GM21447 (cell line): ENCODE measurements at regions not wholly inside any gene's neighbourhood (a gene's known extent, or its start where the extent isn't known, plus 50 kb on each side); places are given as distances from the start of the nearest gene placed in this dataset.
"Not testable (repeated sequence)": the region's sequence is repeated elsewhere in the genome, so short reads cannot be mapped to it uniquely, and the experiment has no call there.

ENCODE experiments used
- ATAC-seq: cut with Tn5 transposase; IDR thresholded peaks from one replicate; pipeline ENCODE4 v1.9.1; 2021; ENCODE audit not compliant: unreplicated experiment

DNA sequence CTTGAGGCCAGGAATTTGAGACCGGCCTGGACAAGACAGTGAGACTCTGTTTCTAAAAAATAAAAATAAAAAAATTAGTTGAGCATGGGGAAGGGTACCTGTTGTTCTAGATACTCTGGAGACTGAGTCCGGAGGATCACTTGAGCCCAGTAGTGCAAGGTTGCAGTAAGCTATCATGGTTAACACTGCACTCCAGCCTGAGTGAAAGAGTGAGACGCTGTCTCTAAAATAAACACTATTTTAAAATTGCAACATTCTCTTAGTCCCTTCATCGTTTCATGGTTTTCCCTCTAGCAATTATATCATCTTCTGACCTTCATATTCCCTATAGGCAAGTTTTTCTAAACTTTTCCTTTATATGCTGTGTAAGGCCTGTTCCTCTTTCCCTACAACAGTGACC, 248.5 kb downstream of the VAPA start:
- ATAC-seq: no peak

DNA sequence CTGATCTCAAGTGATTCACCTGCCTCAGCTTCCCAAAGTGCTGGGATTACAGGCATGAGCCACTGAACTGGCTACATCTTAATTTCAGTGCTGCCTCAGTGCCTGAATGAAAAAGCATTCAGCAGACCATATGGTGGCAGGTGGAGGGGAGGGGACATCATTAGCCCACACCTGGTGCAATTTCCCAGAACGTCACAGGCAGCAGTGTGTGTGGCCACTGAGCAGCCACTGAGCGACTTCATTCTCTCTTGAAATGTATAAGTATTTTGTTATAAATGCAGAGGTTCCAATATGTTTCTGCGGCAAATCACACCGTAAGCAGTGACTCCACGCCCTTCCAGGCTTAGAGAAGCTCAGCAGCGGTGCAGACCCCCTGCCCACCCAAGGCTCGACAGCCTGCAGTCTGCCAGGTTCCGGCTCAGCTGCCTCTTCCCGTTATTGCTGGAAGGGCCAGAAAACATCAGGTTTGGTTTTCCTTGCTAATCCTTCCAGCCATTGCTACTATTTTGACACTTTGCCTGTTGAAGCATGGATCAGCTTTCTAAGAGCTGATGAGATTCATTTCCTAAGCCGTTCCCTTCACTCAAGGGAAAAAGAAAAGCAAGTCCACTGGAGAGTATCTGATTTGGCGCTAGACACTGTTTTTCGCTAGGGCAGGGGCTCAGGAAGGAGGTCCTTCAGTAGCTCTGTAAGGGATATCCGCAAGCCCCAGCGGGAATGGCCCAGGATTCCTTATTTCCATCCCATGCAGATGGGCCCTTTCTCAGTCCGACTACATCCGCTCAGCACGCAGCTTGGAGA, 250.7 kb downstream of the VAPA start:
- ATAC-seq: no peak

DNA sequence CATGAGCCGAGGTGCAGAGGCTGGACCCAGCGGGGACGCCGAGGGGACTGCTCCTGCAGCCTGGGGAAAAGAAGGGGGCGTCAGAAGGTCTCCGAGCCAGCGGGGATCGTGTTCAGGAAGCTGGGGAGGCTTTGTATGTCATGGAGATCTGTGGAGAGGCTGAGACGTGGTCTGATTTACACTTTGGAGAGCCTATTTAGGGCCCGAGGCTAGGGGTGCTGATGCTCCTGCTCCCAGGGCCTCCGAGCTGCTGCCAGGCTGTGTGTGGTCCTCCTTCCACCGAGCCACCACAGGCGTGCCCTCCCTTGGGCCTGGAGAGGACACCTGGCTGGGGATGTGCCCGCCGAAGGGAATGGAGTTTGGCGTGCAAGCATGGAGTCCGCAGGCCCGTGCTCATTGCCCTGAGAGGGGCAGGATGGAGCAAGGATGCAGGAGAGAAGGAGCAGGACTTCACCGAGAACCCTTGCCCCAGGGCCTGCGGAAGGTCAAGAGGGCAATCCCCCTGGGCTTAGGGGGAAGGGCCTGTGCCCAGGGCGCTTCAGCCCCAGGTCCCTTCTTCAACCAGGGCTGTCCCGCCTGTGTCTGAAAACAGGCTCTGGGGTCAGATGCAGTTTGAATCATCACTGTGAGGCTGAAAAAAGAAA, 252.5 kb downstream of the VAPA start:
- ATAC-seq: no peak

DNA sequence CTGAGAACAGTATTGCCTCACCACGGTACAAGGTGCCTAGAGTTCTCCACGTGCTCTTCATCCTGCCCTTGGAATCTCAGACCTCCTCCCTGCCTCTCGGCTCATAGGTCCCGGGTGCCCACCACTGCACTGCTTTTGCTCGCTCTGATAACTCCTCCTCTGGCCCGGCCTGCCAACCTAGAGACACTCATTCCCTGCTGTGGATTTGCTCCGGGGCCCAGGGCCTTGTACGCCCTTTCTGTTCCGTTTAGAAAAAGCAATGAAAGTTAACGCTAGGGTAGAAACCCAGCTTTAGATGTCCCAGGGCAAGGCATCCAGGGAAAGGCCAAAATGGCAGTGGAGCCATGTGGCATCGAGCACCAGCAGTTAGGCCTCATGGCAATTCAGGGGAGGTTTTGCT, 253.9 kb downstream of the VAPA start:
- no peak for ATAC-seq

- no peak for ATAC-seq
Observed at GRCh38 chr18:10168477-10168876, 254.7 kb downstream of the VAPA start.

DNA sequence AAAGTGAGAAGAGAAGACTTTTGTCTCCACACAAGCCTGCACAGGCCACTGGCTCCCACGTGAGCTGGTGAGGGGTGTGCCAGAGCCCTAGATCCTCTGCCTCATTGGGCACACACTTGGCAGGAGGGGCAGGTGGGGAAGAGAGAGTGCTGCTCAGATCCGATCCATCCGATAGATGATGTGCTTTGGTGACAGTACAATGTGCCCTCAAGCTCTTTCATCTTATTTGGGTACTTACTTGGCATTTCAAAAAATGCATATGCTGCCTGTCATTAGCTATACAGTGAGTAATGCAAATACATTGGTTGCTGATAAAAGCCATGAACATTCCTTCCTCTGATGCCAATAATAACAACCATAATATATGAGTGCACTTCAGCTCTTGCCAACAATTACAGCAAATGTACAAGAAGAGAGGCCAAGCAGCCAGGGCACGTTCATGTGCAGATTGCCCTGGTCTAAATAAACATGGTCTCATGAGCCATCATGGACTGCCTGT, 255.3 kb downstream of the VAPA start:
- no peak for ATAC-seq

DNA sequence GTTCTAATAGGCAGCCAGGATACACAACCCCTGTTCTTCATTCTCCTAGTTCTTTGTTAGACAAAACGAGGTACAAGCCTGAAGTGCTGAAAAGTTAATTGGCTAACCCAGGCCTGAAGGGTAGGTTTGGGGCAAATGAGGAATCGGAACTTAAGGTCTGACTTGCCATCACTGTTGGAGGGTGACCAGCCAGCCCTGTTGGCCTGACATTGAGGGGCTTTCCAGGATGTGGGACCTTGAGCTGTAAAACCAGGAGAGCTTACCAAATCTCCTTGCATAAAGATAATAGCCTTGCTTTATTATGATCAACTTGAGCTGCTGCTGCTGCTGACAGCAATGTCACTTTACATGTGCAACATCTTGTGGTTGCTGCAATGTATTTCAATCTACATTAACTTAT, 256.0 kb downstream of the VAPA start:
- no peak for ATAC-seq

DNA sequence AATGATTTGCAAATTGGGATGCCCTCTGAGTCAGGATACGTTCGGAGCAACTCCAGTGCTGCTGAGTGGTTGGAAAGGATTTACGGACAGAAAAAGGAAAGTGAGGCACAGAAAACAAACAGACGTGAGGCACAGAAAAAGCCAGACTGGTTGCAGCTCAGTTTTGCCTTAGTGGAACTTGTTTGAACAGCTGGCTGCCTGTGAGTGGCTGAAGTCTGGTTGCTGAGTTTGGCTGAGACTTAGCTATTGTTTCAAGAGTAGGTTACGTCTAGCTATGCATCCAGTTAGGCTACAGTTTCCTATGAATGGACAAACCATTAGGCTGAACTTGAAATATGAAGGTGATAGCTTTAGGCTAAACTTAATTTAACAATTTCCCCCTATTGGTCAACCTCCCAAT, 256.6 kb downstream of the VAPA start:
- no peak for ATAC-seq

GRCh38 chr18:10175333-10175732, 261.5 kb downstream of the VAPA start:
- ATAC-seq: not testable (repeated sequence)

DNA sequence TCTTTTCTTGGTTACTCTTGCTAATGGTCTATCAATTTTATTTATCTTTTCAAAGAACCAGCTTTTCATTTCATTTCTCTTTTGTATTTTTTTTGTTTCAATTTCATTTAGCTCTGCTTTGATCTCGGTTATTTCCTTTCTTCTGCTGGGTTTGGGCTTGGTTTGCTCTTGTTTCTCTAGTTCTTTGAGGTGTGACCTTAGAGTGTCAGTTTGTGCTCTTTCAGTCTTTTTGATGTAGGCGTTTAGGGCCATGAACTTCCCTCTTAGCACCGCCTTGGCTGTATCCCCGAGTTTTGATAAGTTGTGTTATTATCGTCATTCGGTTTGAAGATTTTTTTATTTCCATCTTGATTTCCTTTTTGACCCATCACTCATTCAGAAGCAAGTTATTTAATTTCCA, 265.5 kb downstream of the VAPA start:
- ATAC-seq: not testable (repeated sequence)

GRCh38 chr18:10182009-10182624, 268.3 kb downstream of the VAPA start:
- no peak for ATAC-seq

GRCh38 chr18:10184776-10185175, 269.7 kb upstream of the APCDD1 start:
- ATAC-seq: no peak

DNA sequence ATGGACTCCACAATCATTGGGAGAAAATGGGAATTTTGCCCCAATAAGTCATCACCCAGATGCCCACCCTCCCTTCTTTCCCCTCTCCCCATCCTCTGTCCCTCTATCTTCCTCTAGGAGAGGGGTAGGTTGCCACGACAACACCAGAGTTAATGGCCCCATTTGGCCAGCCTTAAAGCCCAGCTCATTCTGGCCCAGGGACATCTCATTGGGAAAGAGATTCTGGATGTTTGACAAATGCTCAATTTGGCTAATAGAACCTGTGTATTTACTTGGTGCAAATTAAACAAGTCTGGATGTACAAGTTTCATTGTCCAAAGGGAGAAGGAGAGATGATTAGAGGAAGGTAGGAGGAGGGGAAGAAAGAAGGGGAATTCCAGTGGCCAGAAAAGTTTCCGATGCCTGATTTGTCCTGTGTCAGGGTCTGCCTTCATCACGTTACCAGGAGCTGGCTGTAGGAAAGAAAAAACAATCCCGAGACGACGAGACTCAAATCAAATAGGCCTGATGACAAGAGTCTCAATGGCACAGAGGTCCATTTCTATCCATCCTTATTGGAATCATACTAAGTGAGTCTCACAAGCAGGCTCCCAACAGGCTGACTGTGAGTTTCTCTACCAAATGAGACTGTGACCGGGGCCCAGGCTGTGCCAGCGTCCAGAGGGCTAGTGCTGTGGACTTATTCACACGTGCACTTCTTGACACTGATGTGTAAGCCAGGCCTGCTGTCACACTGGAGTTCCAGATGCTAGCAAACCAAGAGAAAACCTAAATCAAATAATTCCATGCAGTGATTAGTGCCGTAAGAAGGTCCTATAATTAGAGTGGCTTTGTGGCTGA, 265.2 kb upstream of the APCDD1 start:
- no peak for ATAC-seq

GRCh38 chr18:10190564-10190963, 263.9 kb upstream of the APCDD1 start:
- no peak for ATAC-seq

GRCh38 chr18:10193444-10193843, 261.0 kb upstream of the APCDD1 start:
- no peak for ATAC-seq

DNA sequence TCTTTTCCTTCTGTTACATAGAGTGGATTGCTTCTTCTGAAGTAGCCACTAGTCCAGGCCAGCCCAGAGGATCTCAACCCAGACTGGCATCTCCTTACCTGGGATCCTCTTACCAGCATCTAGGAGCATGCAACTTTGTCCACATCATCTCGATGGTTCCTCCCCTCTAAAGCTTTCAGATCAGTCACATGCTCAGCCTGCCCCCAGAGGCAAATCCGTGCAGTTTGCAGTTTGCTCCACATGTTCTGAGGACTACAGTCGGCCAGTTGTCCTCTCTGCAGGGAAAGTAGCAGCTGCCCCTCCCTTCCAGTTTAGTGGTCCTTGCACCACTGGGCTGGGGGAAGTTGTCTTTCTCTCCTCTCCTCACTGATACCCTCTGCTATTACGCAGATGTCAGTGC, 259.8 kb upstream of the APCDD1 start:
- ATAC-seq: no peak

GRCh38 chr18:10195529-10195928, 258.9 kb upstream of the APCDD1 start:
- no peak for ATAC-seq

DNA sequence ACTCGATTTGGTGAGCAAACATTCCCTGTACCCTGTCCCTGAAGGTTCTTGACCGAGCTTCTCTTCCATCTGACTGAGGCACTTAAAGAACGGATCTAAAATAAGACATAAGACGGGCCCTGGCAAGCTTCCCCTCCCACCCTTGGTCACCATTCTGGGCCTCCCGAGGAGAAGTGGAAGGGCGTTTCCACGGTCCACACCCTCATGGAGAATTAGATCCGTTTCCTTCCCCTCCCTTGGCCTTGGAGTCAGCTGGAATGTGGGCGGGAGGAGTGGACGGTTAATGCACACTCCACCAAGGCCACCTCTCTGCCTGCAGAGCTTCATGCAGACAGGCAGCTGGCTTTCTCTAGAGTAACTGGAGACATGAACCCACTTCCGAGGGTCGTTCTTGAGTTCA, 257.3 kb upstream of the APCDD1 start:
- ATAC-seq: no peak

DNA sequence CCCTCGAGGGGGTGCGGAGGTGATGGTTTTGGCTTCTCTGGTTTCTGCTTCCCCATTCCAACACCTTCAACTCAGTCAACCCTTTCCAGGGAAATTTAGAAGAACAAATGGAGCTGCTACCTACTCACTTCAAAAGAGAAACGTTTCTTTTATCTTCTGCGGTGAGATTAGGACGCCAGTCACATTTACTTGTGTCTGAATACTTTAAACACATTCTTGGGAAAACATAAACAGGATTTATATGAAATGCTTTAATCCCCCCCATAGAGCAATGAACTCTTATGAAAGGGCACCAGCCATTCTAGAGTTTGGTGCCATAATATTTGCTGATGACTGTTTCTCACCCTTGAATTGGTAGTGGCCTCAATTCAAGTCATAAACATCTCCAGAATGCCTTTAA, 253.2 kb upstream of the APCDD1 start:
- ATAC-seq: no peak

DNA sequence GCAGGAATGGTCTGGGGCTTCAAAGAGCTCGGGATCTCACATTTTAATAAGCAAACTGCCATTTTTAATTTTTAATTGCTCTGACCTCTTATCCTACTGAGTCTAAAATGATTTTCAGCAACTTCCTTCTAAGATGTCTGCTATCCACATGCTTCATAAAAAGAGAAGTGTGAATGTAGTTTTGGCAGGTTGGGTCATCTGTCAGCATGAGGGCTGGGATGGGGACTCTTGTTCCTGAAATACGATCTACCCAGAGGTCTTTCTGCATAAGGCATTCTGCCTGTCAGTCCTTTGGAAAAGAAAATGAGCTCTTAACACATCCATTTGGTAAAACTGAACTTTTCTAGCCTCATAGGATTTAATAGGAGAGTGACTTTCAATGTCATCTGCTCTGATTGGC, 252.8 kb upstream of the APCDD1 start:
- ATAC-seq: no peak

GRCh38 chr18:10202845-10203321, 251.6 kb upstream of the APCDD1 start:
- no peak for ATAC-seq
